ENCODE measurements at regions not wholly inside any gene's neighbourhood (a gene's known extent, or its start where the extent isn't known, plus 50 kb on each side); places are given as distances from the start of the nearest gene placed in this dataset.

DNA sequence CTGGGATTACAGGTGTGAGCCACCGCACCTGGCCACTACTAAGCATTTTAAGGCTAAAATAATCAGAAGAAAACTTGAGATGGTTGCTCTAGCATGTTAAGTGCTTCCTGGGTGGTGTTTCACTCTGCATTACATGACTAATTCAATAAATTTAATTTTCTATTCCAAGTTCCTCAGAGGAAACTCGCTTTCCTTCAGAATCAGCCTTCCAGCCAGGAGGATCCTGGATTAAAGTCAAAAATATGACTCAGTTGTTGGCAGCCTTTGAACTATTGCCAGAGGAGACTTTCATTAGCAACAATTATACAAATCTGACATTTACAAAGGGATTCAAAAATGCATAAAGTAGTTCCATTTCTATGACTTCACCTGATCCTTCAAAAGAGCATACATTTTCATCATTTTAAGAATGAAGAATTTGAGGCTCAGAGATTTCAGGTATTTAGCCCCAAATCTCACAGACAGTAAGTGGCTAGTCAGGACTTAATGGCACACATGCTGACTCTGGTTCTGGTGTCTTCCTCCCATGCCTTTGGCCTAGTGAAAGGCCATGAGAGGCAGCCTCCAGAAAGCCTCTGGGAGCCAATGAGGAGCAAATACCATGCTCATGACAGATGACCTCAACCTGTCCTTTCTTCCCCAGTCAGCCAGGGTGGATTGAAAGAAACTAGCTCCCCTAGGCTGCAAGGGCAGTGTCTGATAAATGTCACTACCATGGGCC lies 115.7 kb downstream of the MAP3K21 start:
- Histone ChIP-seq H3K4me3 (ENCODE audit: low read depth, low read length) (no peak overlapping the region), H3K9me3 (ENCODE audit: control insufficient read depth, insufficient read depth, low read length) (peaks cover 5% of the 10 kb centered on the region; the same call in 1 of the 2 replicates), H3K27me3 (ENCODE audit: control insufficient read depth, insufficient read depth, low read length) (no peaks in the 10 kb centered on the region), H3K27ac (ENCODE audit: low read depth, low read length) (no peak overlapping the region)
- POLR2A ChIA-PET: no interaction called here
- DNase-seq (ENCODE audit: low read depth, low spot score): no peak
- TF ChIP-seq, protein P1, sequence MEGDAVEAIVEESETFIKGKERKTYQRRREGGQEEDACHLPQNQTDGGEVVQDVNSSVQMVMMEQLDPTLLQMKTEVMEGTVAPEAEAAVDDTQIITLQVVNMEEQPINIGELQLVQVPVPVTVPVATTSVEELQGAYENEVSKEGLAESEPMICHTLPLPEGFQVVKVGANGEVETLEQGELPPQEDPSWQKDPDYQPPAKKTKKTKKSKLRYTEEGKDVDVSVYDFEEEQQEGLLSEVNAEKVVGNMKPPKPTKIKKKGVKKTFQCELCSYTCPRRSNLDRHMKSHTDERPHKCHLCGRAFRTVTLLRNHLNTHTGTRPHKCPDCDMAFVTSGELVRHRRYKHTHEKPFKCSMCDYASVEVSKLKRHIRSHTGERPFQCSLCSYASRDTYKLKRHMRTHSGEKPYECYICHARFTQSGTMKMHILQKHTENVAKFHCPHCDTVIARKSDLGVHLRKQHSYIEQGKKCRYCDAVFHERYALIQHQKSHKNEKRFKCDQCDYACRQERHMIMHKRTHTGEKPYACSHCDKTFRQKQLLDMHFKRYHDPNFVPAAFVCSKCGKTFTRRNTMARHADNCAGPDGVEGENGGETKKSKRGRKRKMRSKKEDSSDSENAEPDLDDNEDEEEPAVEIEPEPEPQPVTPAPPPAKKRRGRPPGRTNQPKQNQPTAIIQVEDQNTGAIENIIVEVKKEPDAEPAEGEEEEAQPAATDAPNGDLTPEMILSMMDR (IDR thresholded peaks at IDR 0.05; ENCODE audit: low read depth, low read length): no peak
- CTCF ChIA-PET: interaction anchor here (0.7 kb wide), 1 partner anchor 34 kb away, joined by 5 read pairs; no protein-coding TSS in a partner anchor

DNA sequence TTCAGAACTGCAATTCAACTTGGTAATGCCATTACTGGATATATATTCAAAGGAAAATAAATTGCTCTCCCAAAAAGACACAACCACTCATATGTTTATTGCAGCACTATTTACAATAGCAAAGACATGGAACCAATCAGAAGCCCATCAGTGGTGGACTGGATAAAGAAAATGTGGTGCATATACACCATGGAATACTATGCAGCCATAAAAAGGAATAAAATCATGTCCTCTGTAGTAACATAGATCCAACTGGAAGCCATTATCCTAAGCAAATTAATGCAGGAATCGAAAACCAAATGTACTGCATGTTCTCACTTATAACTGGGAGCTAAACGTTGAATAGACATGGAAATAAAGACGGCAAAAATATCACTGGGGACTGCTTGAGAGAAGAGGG lies 117.0 kb downstream of the MAP3K21 start:
- DNase-seq (ENCODE audit: low read depth, low spot score): no peak
- H3K27ac ChIP-seq (ENCODE audit: low read depth, low read length): no peak overlapping the region
- ChIA-PET POLR2A (no interaction called here), CTCF (no interaction called here)
- TF ChIP-seq, protein P1 (IDR thresholded peaks at IDR 0.05; ENCODE audit: low read depth, low read length): no peak
- H3K4me3 ChIP-seq (ENCODE audit: low read depth, low read length): no peak overlapping the region
- no peaks in the 10 kb centered on the region for H3K27me3 ChIP-seq (ENCODE audit: control insufficient read depth, insufficient read depth, low read length)
- peaks cover 9% of the 10 kb centered on the region; the same call in 1 of the 2 replicates for H3K9me3 ChIP-seq (ENCODE audit: control insufficient read depth, insufficient read depth, low read length)

DNA sequence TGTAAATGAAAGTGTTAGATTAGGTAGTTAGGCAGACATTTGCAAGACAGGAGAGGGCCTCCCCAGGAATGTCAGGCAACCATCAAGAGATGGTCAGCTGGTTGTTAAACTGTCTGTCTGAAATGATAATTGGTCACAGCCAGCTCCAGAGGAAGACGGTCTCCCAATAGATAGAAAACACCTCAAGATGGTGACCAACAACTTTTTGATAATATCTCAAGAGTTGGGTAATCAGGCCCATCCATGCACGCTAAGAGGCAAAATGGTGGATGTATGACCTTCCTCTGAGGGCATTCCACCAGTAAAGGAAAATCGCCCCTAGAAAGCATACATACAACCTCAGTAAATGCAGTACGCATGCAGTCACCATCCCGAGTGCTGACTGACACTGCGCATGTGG lies 118.2 kb downstream of the MAP3K21 start:
- TF ChIP-seq, protein P1 (IDR thresholded peaks at IDR 0.05; ENCODE audit: low read depth, low read length): no peak
- H3K27ac ChIP-seq (ENCODE audit: low read depth, low read length): no peak overlapping the region
- DNase-seq (ENCODE audit: low read depth, low spot score): no peak
- H3K27me3 ChIP-seq (ENCODE audit: control insufficient read depth, insufficient read depth, low read length): no peaks in the 10 kb centered on the region
- H3K9me3 ChIP-seq (ENCODE audit: control insufficient read depth, insufficient read depth, low read length): peaks cover 10% of the 10 kb centered on the region; the same call in 1 of the 2 replicates
- ChIA-PET POLR2A (no interaction called here), CTCF (no interaction called here)
- H3K4me3 ChIP-seq (ENCODE audit: low read depth, low read length): no peak overlapping the region

DNA sequence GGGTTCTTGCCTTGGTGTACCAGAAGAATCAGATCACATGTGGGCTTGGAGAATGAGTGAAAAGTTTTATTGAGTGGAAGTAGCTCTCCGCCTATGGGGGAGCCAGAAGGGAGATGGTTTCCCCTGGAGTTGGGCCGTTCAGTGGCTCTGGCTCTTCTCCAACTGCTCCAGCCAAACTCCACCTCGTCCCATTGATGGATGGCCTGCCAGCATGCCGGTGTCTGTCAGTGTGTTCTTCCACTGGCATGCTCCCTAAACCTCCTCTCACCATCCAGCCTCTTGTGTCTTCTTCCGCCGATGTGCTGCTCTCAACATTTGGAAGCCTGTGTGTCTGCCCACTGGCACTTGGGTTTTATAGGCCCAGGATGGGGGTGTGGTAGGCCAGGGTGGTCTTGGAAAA lies 119.4 kb downstream of the MAP3K21 start:
- Histone ChIP-seq H3K27me3 (ENCODE audit: control insufficient read depth, insufficient read depth, low read length) (no peaks in the 10 kb centered on the region), H3K9me3 (ENCODE audit: control insufficient read depth, insufficient read depth, low read length) (peaks cover 10% of the 10 kb centered on the region; the same call in 1 of the 2 replicates), H3K27ac (ENCODE audit: low read depth, low read length) (no peak overlapping the region), H3K4me3 (ENCODE audit: low read depth, low read length) (no peak overlapping the region)
- TF ChIP-seq, protein P1 (IDR thresholded peaks at IDR 0.05; ENCODE audit: low read depth, low read length): no peak
- POLR2A ChIA-PET: no interaction called here
- DNase-seq (ENCODE audit: low read depth, low spot score): no peak
- CTCF ChIA-PET: no interaction called here

DNA sequence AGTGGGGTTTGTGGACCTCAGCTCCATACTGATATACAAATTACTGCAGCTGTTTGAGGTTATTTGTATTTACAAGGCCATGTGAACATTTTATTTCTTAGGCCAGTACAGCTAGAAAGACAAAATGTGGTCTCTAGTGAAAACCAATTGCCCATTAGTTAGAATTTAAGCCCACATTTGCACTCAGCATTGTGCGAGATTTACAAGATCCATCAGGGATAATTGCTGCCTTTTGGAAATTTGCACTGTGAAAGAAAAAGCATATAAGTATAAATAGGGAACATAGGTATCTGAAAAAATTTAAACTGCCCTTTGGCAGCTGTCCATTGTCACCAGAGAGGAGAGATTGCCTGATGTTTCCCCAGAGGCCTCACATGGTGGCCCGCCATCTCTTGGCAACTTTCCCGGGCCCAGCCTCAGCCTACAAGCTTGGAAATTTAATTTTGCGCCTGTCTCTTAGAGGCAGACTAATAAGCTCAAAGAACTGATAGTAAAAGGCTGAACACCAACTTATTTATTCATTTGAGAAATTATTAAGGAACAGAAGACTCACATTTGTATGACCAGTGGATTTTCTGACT lies 120.7 kb downstream of the MAP3K21 start:
- H3K9me3 ChIP-seq (ENCODE audit: control insufficient read depth, insufficient read depth, low read length): peaks cover 10% of the 10 kb centered on the region; the same call in 1 of the 2 replicates
- ChIA-PET CTCF (no interaction called here), POLR2A (no interaction called here)
- DNase-seq (ENCODE audit: low read depth, low spot score): no peak
- H3K4me3 ChIP-seq (ENCODE audit: low read depth, low read length): no peak overlapping the region
- H3K27me3 ChIP-seq (ENCODE audit: control insufficient read depth, insufficient read depth, low read length): no peaks in the 10 kb centered on the region
- no peak overlapping the region for H3K27ac ChIP-seq (ENCODE audit: low read depth, low read length)
- TF ChIP-seq, protein P1 (IDR thresholded peaks at IDR 0.05; ENCODE audit: low read depth, low read length): no peak

All from AG04450 (cell line).